ENCODE measurements at regions not wholly inside any gene's neighbourhood (a gene's known extent, or its start where the extent isn't known, plus 50 kb on each side); places are given as distances from the start of the nearest gene placed in this dataset.

GRCh38 chr7:45417735-45418134, 156.4 kb upstream of the ADCY1 start:
- H3K79me2 ChIP-seq (ENCODE audit: insufficient read depth, low read length): no peaks in the 10 kb centered on the region
- Mint-ChIP-seq H3K4me1 (no peaks in the 10 kb centered on the region), H3K27me3 (ENCODE audit: low read depth in 3 of 3) (peaks cover 4 to 8% (median 6%) of the 10 kb centered on the region in 3 donors), H3K27ac (no peak overlapping the region), H3K4me3 (no peak overlapping the region), H3K9me3 (peaks cover 0 to 11% (median 0%) of the 10 kb centered on the region in 7 donors), H3K36me3 (no peaks in the 10 kb centered on the region)
- H3K9me3 ChIP-seq (replicated peaks in 1 of 2; ENCODE audit: control insufficient read depth in 1 of 2, insufficient read depth in 1 of 2, low read length in 2 of 2): no peaks in the 10 kb centered on the region
- no peaks in the 10 kb centered on the region for H3K36me3 ChIP-seq (replicated peaks in 1 of 2; ENCODE audit: control insufficient read depth in 1 of 2, insufficient read depth in 2 of 2, low read length in 2 of 2)
- H3K27ac ChIP-seq (ENCODE audit: low read depth in 1 of 2, low read length in 2 of 2): no peak overlapping the region
- WGBS (ENCODE audit: insufficient coverage): no CpG with 5 or more reads among the region's 3 CpGs
- no peak overlapping the region for H2AFZ ChIP-seq (ENCODE audit: insufficient read depth, low read depth, low read length, poor library complexity, severe bottlenecking)
- no peaks in the 10 kb centered on the region for H3K27me3 ChIP-seq (ENCODE audit: control insufficient read depth in 2 of 2, insufficient read depth in 2 of 2, low read length in 2 of 2)
- no peak overlapping the region for H3K4me2 ChIP-seq (replicated peaks; ENCODE audit: extremely low read depth, low read length, poor library complexity, severe bottlenecking)
- TF ChIP-seq CTCF (IDR thresholded peaks at IDR 0.05): no peak
- DNase-seq: no peak
- H4K20me1 ChIP-seq (ENCODE audit: insufficient read depth, low read length): no peaks in the 10 kb centered on the region
- intact Hi-C loops (cut with micrococcal nuclease): no loop called here
- no peak overlapping the region for H3K4me3 ChIP-seq (replicated peaks in 1 of 3; ENCODE audit: low read depth in 2 of 3, low read length in 3 of 3)
- no peaks in the 10 kb centered on the region for H3K4me1 ChIP-seq (ENCODE audit: control insufficient read depth in 1 of 2, insufficient read depth in 2 of 2, low read length in 2 of 2)
- no peak overlapping the region for H3K9ac ChIP-seq (ENCODE audit: insufficient read depth, low read length, poor library complexity, severe bottlenecking)

- no peak overlapping the region for H3K9ac ChIP-seq (ENCODE audit: insufficient read depth, low read length, poor library complexity, severe bottlenecking)
- no peaks in the 10 kb centered on the region for H3K36me3 ChIP-seq (replicated peaks in 1 of 2; ENCODE audit: control insufficient read depth in 1 of 2, insufficient read depth in 2 of 2, low read length in 2 of 2)
- Mint-ChIP-seq H3K27ac (no peak overlapping the region), H3K9me3 (peaks cover 0 to 3% (median 0%) of the 10 kb centered on the region in 7 donors), H3K4me3 (no peak overlapping the region), H3K27me3 (ENCODE audit: low read depth in 3 of 3) (peaks cover 5 to 10% (median 9%) of the 10 kb centered on the region in 3 donors), H3K36me3 (no peaks in the 10 kb centered on the region), H3K4me1 (no peaks in the 10 kb centered on the region)
- no CpG with 5 or more reads among the region's 3 CpGs for WGBS (ENCODE audit: insufficient coverage)
- no peaks in the 10 kb centered on the region for H3K4me1 ChIP-seq (ENCODE audit: control insufficient read depth in 1 of 2, insufficient read depth in 2 of 2, low read length in 2 of 2)
- no peak for TF ChIP-seq CTCF (IDR thresholded peaks at IDR 0.05)
- H3K9me3 ChIP-seq (replicated peaks in 1 of 2; ENCODE audit: control insufficient read depth in 1 of 2, insufficient read depth in 1 of 2, low read length in 2 of 2): no peaks in the 10 kb centered on the region
- no peak overlapping the region for H2AFZ ChIP-seq (ENCODE audit: insufficient read depth, low read depth, low read length, poor library complexity, severe bottlenecking)
- H3K4me3 ChIP-seq (replicated peaks in 1 of 3; ENCODE audit: low read depth in 2 of 3, low read length in 3 of 3): no peak overlapping the region
- no peaks in the 10 kb centered on the region for H4K20me1 ChIP-seq (ENCODE audit: insufficient read depth, low read length)
- DNase-seq: no peak
- H3K27ac ChIP-seq (ENCODE audit: low read depth in 1 of 2, low read length in 2 of 2): no peak overlapping the region
- no peak overlapping the region for H3K4me2 ChIP-seq (replicated peaks; ENCODE audit: extremely low read depth, low read length, poor library complexity, severe bottlenecking)
- H3K27me3 ChIP-seq (ENCODE audit: control insufficient read depth in 2 of 2, insufficient read depth in 2 of 2, low read length in 2 of 2): no peaks in the 10 kb centered on the region
- no peaks in the 10 kb centered on the region for H3K79me2 ChIP-seq (ENCODE audit: insufficient read depth, low read length)
- intact Hi-C loops (cut with micrococcal nuclease): no loop called here
Measured at GRCh38 chr7:45420843-45421495, 153.2 kb upstream of the ADCY1 start.
